Pulmonary artery endothelial cell (primary cell): ENCODE measurements at regions not wholly inside any gene's neighbourhood (a gene's known extent, or its start where the extent isn't known, plus 50 kb on each side); places are given as distances from the start of the nearest gene placed in this dataset.
"Not testable (repeated sequence)": the region's sequence is repeated elsewhere in the genome, so short reads cannot be mapped to it uniquely, and the experiment has no call there.

ENCODE experiments used
- DNase-seq: peaks from one replicate; pipeline ENCODE4 v3.0.0-alpha.2; 2011; ENCODE audit warnings: low read depth, low spot score

- DNase-seq, result not testable (repeated sequence)
Measured at GRCh38 chr6:93835451-93836145, 416.2 kb upstream of the EPHA7 start.

- not testable (repeated sequence) for DNase-seq
Measured at GRCh38 chr6:93835026-93835425, 415.7 kb upstream of the EPHA7 start.

GRCh38 chr6:93833326-93833725 lies 414.0 kb upstream of the EPHA7 start:
- not testable (repeated sequence) for DNase-seq

GRCh38 chr6:93829757-93830156 lies 410.4 kb upstream of the EPHA7 start:
- not testable (repeated sequence) for DNase-seq

DNA sequence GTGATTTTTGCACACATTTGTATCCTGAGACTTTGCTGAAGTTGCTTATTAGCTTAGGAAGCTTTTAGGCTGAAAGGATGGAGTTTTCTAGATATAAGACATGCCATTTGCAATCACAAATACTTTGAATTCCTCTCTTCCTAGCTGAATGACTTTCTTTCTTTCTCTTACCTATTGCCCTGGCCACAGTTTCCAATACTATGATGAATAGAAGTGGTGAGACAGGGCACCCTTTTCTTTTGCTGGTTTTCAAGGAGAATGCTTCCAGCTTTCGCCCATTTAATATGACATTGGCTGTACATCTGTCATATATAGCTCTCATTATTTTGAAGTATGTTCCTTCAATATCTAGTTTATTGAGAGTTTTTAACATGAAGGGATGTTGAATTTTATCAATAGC lies 409.6 kb upstream of the EPHA7 start:
- DNase-seq, result no peak

DNA sequence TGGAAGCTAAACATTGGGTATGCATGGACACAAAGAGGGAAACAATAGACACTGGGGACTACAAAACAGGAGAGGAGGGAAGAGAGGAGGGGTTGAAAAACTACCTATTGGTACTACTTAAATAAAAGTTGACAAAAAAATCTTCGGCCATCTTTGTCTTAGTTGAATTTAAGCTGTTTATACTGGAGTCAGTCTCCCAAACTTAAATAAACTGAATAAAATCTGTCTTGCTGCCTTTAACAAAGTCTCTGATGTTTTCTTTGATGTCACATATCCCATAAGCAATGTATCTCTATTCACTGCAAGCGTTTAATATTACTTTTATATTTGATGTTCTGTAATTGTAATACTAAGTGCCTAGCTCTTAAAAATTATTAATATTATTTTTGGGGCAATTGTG lies 409.2 kb upstream of the EPHA7 start:
- no peak for DNase-seq

DNA sequence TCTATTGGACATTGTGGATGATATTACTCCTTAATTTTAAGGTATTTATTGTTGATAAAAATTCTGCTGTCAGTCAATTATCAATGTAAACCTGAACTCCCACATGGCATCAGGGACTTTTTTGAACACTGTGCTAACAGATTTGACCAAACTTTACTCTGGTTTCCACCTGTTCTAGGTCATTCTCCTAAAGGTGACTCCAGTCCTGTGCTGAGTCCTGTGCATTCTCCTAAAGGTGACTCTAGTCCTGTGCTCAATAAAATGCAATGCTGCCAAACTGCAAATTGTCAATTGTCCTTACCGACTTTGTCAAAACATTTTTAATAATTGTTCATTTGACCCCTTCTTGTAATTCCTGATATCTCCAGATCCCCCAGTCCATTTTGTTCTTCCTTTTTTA lies 408.4 kb upstream of the EPHA7 start:
- DNase-seq, result no peak

DNA sequence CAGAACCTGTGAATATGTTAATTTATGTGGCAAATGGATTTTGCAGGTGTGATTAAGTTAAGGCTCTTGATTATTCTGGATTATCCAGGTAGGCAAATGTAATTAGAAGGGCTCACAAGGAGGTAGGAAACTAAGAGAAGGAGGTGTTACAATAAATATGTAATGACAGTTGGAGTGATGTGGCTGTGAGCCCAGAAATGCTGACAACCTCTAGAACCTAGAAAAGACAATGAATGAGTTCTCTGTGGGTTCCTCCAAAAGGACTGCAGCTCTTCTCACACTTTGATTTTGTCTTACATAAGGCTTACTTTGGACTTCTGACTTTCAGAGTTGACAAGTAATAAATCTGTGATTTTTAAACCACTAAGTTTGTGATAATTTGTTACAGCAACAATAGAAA lies 406.6 kb upstream of the EPHA7 start:
- DNase-seq, result no peak

DNA sequence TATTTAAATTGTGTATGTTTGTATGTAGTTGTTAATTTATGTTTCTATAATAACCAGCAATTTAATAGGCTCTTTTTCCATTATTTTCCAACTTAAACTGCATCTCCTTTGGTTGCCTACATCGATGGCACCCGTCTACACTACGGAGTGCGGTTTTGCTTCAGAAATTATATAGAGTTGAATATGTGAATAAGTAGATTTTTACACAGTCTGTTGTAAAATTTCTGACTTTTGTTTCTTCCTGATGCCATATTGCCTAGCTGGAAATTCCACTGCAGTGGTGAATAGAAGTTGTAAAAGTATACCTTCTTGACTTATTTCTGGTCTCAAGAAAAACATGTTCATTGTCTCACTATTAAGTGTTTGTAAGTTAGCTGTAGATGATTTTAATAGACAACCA lies 404.1 kb upstream of the EPHA7 start:
- DNase-seq, result no peak

GRCh38 chr6:93822434-93823265 lies 403.3 kb upstream of the EPHA7 start:
- DNase-seq, result no peak

DNA sequence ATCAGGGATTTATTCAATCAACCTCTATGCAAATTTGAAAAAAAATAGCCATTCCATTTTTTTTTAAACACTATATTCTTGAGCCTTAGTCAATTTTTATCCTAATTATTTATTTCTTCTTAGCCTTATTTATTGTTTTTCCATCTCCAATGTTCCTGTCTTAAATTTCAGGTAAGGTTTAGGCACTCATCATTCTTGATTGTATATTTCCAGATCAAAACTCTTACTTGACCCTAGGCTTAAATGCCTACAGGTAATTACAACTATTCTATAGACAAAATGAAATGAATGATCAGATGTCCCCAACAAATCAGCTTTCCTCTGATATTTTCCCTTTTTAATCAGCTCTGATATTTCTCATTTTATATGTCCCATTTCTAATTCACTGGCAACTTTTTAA lies 402.6 kb upstream of the EPHA7 start:
- no peak for DNase-seq

- DNase-seq, result no peak
Measured at GRCh38 chr6:93820465-93821082, 401.2 kb upstream of the EPHA7 start.

DNA sequence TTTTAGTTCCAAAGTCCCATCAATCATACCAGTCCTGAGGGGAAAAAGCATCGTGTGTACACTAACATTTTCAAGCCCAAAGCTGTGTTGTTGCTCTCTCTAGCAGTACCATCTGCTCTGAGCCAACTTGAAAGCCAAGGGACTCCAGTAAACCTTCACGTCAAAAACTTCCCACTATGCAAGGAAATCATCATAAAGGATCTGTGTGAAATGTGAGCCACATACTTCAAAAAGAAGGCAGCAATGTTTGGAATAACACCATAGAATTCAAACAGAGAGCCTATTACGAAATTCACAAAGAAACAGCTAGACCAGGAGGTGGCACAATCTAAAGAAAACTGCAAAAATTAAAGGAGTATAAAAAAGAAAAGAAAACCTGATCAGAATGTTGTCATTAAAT lies 399.8 kb upstream of the EPHA7 start:
- no peak for DNase-seq

DNA sequence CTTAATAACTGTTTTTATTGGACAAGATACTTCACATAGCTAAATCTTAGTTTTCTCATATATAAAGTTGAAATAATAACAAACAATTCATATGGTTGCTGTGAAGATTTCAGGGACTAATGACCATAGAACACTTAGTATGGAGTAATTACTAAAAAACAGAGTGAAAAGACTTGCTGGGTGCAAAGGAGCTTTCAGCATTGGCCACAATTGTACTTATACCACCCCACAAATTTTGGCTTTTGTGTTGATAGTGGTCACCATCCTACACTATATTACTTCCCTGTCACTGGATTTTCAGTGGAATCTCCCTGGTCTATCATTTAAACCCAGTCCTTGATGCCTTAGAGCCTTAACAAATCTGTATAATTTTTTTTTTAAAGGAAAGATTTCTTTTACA lies 398.6 kb upstream of the EPHA7 start:
- no peak for DNase-seq

- no peak for DNase-seq
Measured at GRCh38 chr6:93806409-93807270, 387.3 kb upstream of the EPHA7 start.

GRCh38 chr6:93801101-93801847 lies 381.9 kb upstream of the EPHA7 start:
- DNase-seq, result no peak

DNA sequence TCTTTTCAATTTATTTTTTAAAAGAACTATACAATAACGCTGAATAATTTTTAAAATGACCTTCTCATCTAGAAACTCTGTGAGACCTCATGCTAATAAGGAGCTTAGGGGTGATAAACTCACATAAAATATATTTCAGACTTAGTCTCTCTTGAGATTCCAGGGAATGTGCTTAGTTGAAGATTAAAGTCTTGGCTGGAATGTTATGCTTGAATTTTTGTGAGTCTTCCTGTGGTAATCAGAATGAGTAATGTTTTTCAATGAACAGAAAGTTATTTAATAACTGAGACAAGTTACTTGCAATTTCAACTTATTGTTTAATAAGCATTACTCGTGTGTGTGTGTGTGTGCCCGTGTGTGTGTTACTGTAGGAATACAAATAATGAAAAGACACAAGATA lies 379.9 kb upstream of the EPHA7 start:
- no peak for DNase-seq

- no peak for DNase-seq
Measured at GRCh38 chr6:93794166-93794565, 374.8 kb upstream of the EPHA7 start.

DNA sequence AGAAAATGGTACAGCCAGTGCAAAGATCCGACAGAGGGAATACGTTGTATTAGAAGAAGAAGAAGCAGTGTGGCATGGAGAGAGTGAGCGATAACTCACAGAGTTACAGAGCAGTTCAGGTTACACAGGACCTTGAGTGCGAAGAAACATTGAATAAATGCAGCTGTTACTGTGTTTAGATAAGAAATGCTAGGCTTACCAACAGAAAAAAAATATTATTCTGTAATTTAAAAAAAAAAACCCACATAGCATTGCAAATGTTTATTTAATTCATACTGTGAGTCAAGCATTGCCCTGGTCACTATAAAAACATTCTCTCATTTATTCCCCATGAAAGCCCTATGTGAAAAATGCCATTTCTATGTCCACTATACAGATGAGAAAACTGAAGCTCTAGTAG lies 373.4 kb upstream of the EPHA7 start:
- DNase-seq, result no peak

DNA sequence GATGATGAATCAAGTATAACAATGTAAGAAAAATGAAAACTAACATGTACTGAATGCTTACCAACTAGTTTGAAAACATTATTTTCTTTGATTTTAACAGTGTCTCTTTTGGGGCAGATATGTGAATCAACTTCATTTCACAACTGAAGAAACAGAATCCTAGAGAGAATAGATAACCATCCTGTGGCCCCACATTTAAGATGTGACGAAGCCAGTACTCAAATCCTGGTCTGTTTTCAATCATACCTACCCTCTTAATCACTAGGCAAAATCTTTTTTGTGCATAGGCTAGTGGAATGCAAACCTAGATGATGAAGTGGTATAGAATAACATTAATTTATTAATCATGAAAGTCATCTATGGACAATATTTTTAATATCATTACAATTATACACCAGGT lies 371.6 kb upstream of the EPHA7 start:
- no peak for DNase-seq

- no peak for DNase-seq
Measured at GRCh38 chr6:93789532-93789931, 370.2 kb upstream of the EPHA7 start.
